Esophagus squamous epithelium (tissue), 4 donors: ENCODE measurements at regions not wholly inside any gene's neighbourhood (a gene's known extent, or its start where the extent isn't known, plus 50 kb on each side); places are given as distances from the start of the nearest gene placed in this dataset.

Experiments used
- POLR2A ChIP-seq, 4 donors: fragments of 450-650 bp; IDR thresholded peaks; one replicate each; pipeline ENCODE4 v1.6.1; 2017; ENCODE audit warnings: antibody characterized with exemption in 4 of 4, mild to moderate bottlenecking in 4 of 4, moderate library complexity in 3 of 4
- TF ChIP-seq, protein P1 (sequence below), 6 experiments: fragments of 450-650 bp in 4 of 6; fragments of 200-600 bp in 2 of 6; sonication (generic) in 2 of 6; IDR thresholded peaks; one replicate each; pipeline ENCODE4 v1.5.1; 2016 to 2019; ENCODE audit warnings: antibody characterized with exemption in 6 of 6, mild to moderate bottlenecking in 4 of 6, moderate library complexity in 4 of 6

DNA sequence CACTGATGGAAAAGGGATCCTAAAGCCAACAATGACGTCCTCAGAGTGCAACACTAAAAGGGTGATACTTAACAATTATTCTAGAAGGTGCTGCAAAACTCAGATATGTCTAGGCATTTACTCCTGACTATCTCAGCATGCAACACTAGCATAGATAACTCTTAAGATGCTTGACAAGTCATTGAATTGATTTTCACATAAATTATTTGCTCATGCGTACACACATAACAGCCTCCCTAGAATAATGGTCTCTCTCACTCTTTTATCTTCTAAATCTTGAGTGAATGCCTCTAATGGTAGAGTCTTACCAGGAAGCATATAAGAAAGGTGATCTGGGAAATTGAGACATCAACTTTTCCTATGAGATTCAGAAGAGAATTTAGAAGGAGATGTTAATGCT lies 1283.7 kb downstream of the MRPL39 start:
- TF ChIP-seq, protein P1, sequence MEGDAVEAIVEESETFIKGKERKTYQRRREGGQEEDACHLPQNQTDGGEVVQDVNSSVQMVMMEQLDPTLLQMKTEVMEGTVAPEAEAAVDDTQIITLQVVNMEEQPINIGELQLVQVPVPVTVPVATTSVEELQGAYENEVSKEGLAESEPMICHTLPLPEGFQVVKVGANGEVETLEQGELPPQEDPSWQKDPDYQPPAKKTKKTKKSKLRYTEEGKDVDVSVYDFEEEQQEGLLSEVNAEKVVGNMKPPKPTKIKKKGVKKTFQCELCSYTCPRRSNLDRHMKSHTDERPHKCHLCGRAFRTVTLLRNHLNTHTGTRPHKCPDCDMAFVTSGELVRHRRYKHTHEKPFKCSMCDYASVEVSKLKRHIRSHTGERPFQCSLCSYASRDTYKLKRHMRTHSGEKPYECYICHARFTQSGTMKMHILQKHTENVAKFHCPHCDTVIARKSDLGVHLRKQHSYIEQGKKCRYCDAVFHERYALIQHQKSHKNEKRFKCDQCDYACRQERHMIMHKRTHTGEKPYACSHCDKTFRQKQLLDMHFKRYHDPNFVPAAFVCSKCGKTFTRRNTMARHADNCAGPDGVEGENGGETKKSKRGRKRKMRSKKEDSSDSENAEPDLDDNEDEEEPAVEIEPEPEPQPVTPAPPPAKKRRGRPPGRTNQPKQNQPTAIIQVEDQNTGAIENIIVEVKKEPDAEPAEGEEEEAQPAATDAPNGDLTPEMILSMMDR (IDR thresholded peaks at IDR 0.05) = no peak
- no peak for TF ChIP-seq POLR2A (IDR thresholded peaks at IDR 0.05)
